GM19035 (cell line): ENCODE measurements at regions not wholly inside any gene's neighbourhood (a gene's known extent, or its start where the extent isn't known, plus 50 kb on each side); places are given as distances from the start of the nearest gene placed in this dataset.

Experiments used
- ATAC-seq: cut with Tn5 transposase; IDR thresholded peaks from one replicate; pipeline ENCODE4 v1.9.1; 2021; ENCODE audit not compliant: unreplicated experiment

DNA sequence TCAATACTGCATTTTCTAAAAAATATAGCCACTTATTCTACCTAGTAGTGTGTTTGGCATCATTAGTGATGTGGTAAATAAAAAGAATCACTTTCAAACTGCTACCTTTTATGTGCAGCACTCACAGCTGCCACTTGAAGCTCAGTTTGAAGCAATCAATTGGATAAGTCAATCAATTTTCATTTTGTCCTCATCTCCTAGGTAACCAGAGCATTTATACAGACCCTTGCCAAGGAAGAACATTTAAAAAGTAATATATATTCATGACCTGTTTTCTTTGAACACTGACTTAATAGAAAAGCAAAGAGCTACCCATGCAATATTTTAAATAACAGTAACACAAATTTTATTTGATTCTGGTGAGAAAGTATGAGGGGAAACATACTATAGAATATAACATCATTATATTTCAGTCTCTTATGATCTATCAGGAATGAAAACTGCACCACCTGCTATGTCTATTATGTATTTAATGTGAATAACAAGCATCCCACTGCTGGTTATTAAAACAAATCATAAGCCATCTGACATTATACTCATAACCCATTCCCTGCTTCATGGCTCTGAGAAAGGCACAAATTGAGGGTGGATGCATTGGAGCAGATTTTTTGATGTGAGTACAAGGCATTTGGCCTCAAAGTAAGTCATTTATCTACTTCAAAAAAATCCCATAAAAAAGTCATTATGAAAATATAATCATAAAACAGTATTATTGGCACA lies 168.4 kb upstream of the C21orf91 start:
- ATAC-seq = no peak

DNA sequence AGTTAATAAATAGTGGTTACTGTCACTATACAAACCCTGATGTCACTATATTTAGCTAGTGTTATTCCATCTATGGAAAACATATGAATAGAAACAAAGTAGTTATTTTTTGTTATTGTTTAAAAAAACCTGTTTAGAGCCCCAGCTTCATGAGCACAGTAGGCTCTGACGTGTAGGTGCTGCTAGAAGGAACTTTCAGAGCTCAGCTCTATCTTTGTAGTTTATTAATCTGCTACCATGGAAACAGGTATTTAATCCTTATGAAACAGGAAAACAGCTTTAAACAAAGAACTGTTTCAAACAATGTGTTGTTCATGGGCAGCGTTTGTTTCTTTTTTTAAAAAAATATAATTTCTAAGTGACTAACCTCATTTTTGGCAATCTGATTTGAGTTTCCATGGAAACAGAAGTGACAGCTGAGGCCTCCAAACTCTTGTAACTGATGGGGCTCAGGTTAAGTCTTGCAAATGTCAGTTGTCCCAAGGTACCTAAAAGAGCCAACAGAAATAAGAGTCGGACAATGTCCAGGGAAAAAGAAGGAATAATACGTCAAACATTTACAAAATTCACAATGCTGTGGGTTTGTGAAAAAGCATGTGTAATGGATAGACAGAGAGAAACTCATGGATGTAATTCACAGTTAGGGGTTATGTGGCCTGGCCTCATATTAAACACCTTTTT lies 162.0 kb upstream of the C21orf91 start:
- no peak for ATAC-seq

DNA sequence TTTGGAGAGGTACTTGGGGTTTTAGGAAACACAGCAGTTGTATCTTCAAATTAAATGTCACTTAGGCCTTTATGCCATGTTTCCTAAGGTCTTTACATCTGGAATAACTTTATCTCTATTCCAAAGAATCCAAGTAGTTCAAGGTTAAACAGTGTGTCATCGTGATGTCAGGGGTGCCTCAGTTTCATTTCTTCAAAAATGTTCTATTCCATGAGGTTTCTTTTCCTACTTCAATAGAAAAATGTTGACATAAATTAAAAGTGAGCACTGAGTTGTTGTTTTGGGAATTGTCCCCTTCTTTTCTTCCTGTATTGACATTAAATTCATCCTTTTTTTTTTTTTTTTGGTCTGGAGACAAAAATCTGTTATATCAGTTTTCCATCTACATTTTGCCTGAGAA lies 160.6 kb upstream of the C21orf91 start:
- no peak for ATAC-seq

- no peak for ATAC-seq
Measured at GRCh38 chr21:17978895-17979294, 159.7 kb upstream of the C21orf91 start.

- no peak for ATAC-seq
Measured at GRCh38 chr21:17976691-17977090, 157.5 kb upstream of the C21orf91 start.

GRCh38 chr21:17976139-17976538 lies 157.0 kb upstream of the C21orf91 start:
- no peak for ATAC-seq

DNA sequence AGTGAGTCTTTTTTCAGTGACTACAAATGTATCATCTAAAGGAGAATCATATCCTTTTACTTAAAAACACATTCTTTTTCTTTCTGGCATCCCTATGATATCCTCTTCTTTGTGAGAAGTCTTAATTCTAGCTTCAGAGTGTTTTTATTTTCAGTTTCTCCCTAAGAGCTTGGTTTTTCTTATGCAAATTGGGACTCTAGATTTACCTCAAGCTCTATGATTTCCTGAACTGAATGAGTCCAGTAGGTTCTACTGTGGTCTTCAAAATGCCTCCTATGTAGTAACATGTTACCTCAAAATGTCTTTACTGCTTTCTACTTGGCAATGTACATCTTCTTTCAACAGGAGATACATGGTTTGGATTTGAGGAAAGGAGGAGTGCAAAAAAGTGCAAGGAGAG lies 148.2 kb upstream of the C21orf91 start:
- ATAC-seq = no peak

GRCh38 chr21:17964716-17965115 lies 145.6 kb upstream of the C21orf91 start:
- ATAC-seq = no peak

GRCh38 chr21:17964199-17964598 lies 145.0 kb upstream of the C21orf91 start:
- no peak for ATAC-seq

- ATAC-seq = no peak
Measured at GRCh38 chr21:17950591-17950990, 131.4 kb upstream of the C21orf91 start.

DNA sequence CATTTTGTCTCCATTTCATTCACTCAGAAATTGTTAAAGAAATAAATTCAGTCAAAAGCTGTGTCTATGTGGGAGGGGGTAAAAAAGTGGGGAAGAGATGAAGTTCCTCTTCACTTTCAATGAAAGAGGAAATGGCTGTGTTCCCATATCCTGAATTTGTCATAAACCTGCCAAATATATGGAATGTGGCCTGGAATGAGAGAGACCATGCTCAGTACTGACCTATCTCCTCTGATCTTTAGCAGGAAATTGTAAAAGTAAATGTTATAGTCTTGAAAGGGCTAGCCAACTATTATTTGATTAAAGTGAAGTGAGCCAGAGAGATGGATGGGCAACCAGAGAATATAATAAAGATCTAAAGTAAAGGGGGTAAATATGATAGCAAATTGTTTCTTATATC lies 130.3 kb upstream of the C21orf91 start:
- no peak for ATAC-seq

- ATAC-seq = no peak
Measured at GRCh38 chr21:17947531-17947930, 128.4 kb upstream of the C21orf91 start.

DNA sequence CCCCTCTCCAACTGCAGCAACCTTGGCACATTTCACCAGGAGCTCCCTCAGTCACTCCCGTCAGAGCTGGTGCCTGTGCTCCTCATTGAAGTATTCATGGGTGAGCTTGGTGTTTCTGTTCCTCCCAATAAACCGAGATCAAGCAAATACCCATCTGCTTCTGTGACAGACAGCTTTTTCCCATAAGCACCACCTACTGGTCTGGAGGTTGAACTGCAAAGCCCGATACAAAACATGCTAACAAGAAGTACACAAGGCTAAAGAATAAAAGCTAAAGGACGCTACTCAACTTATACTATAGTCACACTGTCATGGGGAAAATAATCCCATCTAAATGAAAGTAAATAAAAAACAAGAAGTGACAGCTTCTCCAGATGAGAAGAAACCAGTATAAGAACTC lies 111.9 kb upstream of the C21orf91 start:
- ATAC-seq = no peak

- no peak for ATAC-seq
Measured at GRCh38 chr21:17930093-17930492, 110.9 kb upstream of the C21orf91 start.

GRCh38 chr21:17929510-17929909 lies 110.4 kb upstream of the C21orf91 start:
- no peak for ATAC-seq

GRCh38 chr21:17925899-17926298 lies 106.7 kb upstream of the C21orf91 start:
- no peak for ATAC-seq

GRCh38 chr21:17925000-17925610 lies 105.9 kb upstream of the C21orf91 start:
- ATAC-seq = peak; percentile 85

DNA sequence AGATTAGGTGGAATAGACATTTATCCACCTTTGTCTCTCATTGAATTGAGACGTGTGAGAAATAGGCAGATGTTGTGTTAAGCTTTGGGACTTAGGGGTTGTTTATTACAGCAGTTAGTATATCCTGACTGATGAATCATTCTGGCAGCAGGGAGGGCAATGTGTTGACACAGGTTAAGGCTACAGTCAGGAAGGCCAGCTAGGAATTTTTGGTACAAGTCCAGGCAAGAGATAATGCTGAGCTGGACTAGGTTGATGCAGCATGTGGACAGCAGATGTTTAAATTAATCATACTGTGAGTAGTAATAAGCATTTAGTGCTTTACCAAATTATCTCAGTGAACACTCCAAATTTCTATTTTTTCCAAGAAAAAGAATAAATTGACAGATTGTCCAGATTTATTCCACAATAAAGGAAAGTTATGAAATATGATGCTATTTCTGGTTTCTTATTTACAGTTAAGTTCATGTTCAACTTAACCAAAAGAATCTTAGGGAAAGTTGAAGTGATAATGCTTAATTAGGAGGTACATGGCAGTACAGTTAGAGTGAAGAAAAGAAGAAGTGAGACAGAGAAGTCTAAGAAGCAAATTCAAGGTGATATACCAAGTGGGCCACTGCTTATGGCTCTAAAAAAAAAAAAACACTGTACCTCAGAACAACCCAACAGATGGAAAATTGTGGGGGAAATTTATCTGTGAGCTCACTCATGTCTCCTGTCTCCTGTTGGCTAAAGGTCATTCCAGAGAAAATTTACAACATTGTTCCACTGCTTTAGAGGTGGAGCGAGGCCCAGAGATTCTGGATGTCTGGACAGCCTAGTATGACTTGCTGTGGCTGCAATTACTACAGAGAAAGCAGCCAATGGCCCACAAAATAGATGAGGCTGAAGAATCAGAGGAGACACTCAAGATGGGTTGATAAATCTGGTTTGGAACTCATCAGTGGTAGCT lies 102.7 kb upstream of the C21orf91 start:
- ATAC-seq = peak; percentile 76

- ATAC-seq = no peak
Measured at GRCh38 chr21:17915976-17916375, 96.8 kb upstream of the C21orf91 start.

DNA sequence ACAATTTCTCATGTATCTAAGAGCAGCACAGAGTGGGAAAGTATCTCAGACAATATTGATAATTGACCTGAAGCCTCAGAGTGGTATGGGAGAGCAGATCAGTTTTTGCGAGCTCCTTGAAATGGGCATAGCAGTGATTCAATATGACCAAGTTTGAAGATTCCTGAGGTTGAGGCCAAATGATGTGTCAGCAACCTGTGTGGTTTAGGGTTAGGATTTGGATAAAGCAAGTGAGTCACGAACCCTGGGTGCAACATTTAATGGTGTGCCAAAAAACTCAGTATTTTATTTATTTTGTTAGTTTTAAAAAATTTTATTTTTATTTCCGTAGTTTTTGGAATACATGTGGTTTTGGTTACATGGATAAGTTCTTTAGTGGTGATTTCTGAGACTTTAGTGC lies 92.5 kb upstream of the C21orf91 start:
- no peak for ATAC-seq

DNA sequence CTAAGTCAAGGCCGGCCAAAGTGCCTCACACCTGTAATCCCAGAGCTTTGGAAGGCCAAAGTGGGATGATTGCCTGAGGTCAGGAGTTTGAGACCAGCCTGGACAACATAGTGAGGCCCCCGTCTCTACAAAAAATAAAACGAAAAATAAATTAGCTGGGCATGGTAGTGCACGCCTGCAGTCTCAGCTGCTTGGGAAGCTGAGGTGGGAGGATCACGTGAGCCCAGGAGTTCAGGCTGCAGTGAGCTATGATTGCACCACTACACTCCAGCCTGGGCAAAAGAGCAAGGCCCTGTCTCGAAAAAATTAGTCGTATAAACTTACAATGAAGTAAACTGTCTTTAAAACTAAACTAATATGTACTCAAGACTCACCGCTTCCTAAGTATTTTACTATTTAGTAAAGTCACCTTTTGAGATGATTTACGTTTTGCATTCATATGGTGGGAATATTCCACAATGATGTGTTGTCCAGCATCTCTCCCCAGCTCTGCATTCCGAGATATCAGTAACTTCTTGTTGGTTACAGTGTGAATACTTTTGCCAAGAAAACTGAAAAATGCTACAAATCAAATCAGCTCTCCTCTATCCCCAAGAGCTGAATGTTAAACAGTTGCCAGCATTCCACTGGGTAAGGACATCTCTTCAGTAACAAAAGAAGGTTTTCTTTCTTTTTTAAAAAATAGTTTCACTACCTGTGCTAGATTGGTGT lies 84.9 kb upstream of the C21orf91 start:
- ATAC-seq = no peak
